ENCODE measurements at regions not wholly inside any gene's neighbourhood (a gene's known extent, or its start where the extent isn't known, plus 50 kb on each side); places are given as distances from the start of the nearest gene placed in this dataset.

DNA sequence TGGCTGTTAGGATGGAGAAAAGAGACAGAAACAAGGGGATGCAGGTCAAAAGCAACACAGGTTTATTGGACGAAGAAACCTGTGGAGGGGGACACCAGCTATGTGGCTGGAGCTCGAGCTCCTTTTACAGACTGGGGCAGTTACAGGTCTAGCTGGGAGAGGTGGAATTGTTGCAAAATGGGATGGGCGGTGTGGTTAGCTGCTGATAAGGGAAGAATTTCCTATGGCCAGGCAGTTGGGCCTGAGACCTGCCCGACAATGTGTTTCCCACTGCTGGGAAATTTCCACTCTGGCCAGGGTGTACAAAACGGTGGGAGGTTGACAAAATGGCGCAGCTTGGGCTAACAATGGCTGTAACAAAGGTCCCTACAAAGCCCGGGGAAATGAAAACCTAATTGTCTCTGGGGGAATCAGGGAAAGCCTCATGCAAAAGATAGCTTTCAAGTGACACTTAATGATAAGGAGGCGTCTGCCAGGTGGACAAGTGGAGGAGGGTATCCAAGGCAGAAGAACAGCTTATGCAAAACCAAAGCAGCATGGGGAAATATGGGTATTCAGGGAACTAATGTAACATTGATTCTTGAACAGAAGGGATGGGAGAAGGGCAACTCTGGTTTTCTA is 137.4 kb upstream of the SGO1 start:
- Histone ChIP-seq H3K9me3 (ENCODE audit: insufficient read depth, low read depth, low read length) (no peaks in the 10 kb centered on the region), H3K9me2 (replicated peaks; ENCODE audit: low read depth, low read length) (no peaks in the 10 kb centered on the region), H3K4me2 (ENCODE audit: low read depth, low read length, poor library complexity, severe bottlenecking) (no peak overlapping the region), H4K20me1 (ENCODE audit: insufficient read depth, low read length, poor library complexity, severe bottlenecking) (no peaks in the 10 kb centered on the region), H3F3A (ENCODE audit: low read depth) (no peaks in the 10 kb centered on the region), H3K79me2 (ENCODE audit: insufficient read depth, low read length) (no peaks in the 10 kb centered on the region), H3K4me1 (ENCODE audit: insufficient read depth, low read length, poor library complexity, severe bottlenecking) (no peaks in the 10 kb centered on the region), H3K9ac (ENCODE audit: low read depth, low read length, poor library complexity, severe bottlenecking) (no peak overlapping the region), H2AFZ (ENCODE audit: low read length) (no peak overlapping the region), H3K4me3 (ENCODE audit: low read length, poor library complexity, severe bottlenecking) (no peak overlapping the region), H3K36me3 (ENCODE audit: insufficient read depth, low read length) (no peaks in the 10 kb centered on the region), H3K27me3 (ENCODE audit: insufficient read depth, low read length, poor library complexity, severe bottlenecking) (no peaks in the 10 kb centered on the region)
- no peak for TF ChIP-seq EZH2phosphoT487 (IDR thresholded peaks at IDR 0.05; ENCODE audit: borderline replicate concordance)
- TF ChIP-seq, protein P1, sequence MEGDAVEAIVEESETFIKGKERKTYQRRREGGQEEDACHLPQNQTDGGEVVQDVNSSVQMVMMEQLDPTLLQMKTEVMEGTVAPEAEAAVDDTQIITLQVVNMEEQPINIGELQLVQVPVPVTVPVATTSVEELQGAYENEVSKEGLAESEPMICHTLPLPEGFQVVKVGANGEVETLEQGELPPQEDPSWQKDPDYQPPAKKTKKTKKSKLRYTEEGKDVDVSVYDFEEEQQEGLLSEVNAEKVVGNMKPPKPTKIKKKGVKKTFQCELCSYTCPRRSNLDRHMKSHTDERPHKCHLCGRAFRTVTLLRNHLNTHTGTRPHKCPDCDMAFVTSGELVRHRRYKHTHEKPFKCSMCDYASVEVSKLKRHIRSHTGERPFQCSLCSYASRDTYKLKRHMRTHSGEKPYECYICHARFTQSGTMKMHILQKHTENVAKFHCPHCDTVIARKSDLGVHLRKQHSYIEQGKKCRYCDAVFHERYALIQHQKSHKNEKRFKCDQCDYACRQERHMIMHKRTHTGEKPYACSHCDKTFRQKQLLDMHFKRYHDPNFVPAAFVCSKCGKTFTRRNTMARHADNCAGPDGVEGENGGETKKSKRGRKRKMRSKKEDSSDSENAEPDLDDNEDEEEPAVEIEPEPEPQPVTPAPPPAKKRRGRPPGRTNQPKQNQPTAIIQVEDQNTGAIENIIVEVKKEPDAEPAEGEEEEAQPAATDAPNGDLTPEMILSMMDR (conservative IDR thresholded peaks at IDR 0.05; ENCODE audit: low read length), result no peak

DNA sequence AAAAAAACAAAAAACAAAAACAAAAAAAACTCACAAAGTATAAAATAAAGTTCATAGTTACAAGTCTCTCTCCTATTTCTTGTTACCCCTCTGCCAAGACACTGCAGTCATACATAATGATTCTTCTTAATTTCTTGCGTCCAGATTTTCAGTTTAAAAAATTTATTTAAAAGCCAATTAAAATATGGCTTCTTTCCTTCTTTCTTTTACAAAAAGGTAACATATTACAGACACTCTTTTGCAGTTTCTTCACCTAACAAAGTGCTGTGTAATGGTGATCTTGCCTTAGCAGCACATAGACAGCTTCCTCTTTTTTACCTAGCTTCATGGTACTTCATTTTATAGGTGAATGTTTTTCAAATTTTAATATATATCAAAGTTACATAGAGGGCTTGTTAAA is 136.1 kb upstream of the SGO1 start:
- H2AFZ ChIP-seq (ENCODE audit: low read length), result no peak overlapping the region

DNA sequence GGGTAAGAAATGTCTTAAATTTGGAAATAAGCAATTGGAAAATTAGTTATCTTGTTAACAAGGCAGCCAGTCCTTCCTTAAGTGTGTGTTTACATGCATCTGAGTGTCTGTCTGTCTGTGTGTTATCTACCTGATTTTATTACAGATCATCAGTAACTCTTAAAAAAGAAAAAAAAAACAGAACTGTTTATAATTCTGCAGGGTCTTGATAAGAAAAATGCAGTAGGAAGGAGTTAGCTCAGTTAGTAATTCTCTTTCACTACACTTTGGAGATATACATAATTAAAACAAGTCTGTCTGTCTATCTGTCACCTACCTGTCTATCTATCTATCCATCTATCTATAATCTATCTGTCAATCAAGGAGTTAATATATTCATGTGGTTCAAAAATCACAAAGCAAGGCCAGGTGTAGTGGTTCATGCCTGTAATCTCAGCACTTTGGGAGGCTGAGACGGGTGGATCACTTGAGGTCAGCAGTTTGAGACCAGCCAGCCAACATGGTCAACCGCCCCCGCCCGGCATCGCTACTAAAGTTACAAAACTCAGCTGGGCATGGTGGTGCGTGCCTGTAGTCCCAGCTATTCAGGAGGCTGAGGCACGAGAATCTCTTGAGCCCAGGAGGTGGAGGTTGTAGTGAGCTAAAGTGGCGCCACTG is 135.5 kb upstream of the SGO1 start:
- TF ChIP-seq EZH2phosphoT487 (IDR thresholded peaks at IDR 0.05; ENCODE audit: borderline replicate concordance), result no peak
- TF ChIP-seq, protein P1 (conservative IDR thresholded peaks at IDR 0.05; ENCODE audit: low read length), result no peak
- Histone ChIP-seq H3K4me1 (ENCODE audit: insufficient read depth, low read length, poor library complexity, severe bottlenecking) (no peaks in the 10 kb centered on the region), H3K4me2 (ENCODE audit: low read depth, low read length, poor library complexity, severe bottlenecking) (no peak overlapping the region), H4K20me1 (ENCODE audit: insufficient read depth, low read length, poor library complexity, severe bottlenecking) (no peaks in the 10 kb centered on the region), H2AFZ (ENCODE audit: low read length) (no peak overlapping the region), H3F3A (ENCODE audit: low read depth) (no peaks in the 10 kb centered on the region), H3K4me3 (ENCODE audit: low read length, poor library complexity, severe bottlenecking) (no peak overlapping the region), H3K27me3 (ENCODE audit: insufficient read depth, low read length, poor library complexity, severe bottlenecking) (no peaks in the 10 kb centered on the region), H3K9ac (ENCODE audit: low read depth, low read length, poor library complexity, severe bottlenecking) (no peak overlapping the region), H3K79me2 (ENCODE audit: insufficient read depth, low read length) (no peaks in the 10 kb centered on the region), H3K9me2 (replicated peaks; ENCODE audit: low read depth, low read length) (no peaks in the 10 kb centered on the region), H3K9me3 (ENCODE audit: insufficient read depth, low read depth, low read length) (no peaks in the 10 kb centered on the region), H3K36me3 (ENCODE audit: insufficient read depth, low read length) (no peaks in the 10 kb centered on the region)

More for the DNA sequence above, 136.1 kb upstream of the SGO1 start:
- H3K9me2 ChIP-seq (replicated peaks; ENCODE audit: low read depth, low read length), result no peaks in the 10 kb centered on the region
- H3K79me2 ChIP-seq (ENCODE audit: insufficient read depth, low read length), result no peaks in the 10 kb centered on the region
- H3K27me3 ChIP-seq (ENCODE audit: insufficient read depth, low read length, poor library complexity, severe bottlenecking), result no peaks in the 10 kb centered on the region
- TF ChIP-seq, protein P1 (conservative IDR thresholded peaks at IDR 0.05; ENCODE audit: low read length), result no peak
- no peak for TF ChIP-seq EZH2phosphoT487 (IDR thresholded peaks at IDR 0.05; ENCODE audit: borderline replicate concordance)
- H3K9ac ChIP-seq (ENCODE audit: low read depth, low read length, poor library complexity, severe bottlenecking), result no peak overlapping the region
- no peaks in the 10 kb centered on the region for H3K9me3 ChIP-seq (ENCODE audit: insufficient read depth, low read depth, low read length)
- H3F3A ChIP-seq (ENCODE audit: low read depth), result no peaks in the 10 kb centered on the region
- no peaks in the 10 kb centered on the region for H3K4me1 ChIP-seq (ENCODE audit: insufficient read depth, low read length, poor library complexity, severe bottlenecking)
- no peak overlapping the region for H3K4me3 ChIP-seq (ENCODE audit: low read length, poor library complexity, severe bottlenecking)
- H4K20me1 ChIP-seq (ENCODE audit: insufficient read depth, low read length, poor library complexity, severe bottlenecking), result no peaks in the 10 kb centered on the region
- H3K4me2 ChIP-seq (ENCODE audit: low read depth, low read length, poor library complexity, severe bottlenecking), result no peak overlapping the region
- H3K36me3 ChIP-seq (ENCODE audit: insufficient read depth, low read length), result no peaks in the 10 kb centered on the region

Measured in Loucy (cell line).